GM23248 (cell line): ENCODE measurements at regions not wholly inside any gene's neighbourhood (a gene's known extent, or its start where the extent isn't known, plus 50 kb on each side); places are given as distances from the start of the nearest gene placed in this dataset.

Experiments used
- EZH2 ChIP-seq: fragments of 200-600 bp; sonication (generic); IDR thresholded peaks from 2 replicates; pipeline ENCODE4 v1.6.1; 2018; ENCODE audit warnings: antibody characterized with exemption, mild to moderate bottlenecking; ENCODE audit not compliant: insufficient read depth, poor library complexity, severe bottlenecking
- EZH2phosphoT487 ChIP-seq: fragments of 200-600 bp; sonication (generic); IDR thresholded peaks from 2 replicates; pipeline ENCODE4 v1.6.1; 2018; ENCODE audit warnings: antibody characterized with exemption, moderate library complexity, mild to moderate bottlenecking, low read depth; ENCODE audit not compliant: insufficient read depth

DNA sequence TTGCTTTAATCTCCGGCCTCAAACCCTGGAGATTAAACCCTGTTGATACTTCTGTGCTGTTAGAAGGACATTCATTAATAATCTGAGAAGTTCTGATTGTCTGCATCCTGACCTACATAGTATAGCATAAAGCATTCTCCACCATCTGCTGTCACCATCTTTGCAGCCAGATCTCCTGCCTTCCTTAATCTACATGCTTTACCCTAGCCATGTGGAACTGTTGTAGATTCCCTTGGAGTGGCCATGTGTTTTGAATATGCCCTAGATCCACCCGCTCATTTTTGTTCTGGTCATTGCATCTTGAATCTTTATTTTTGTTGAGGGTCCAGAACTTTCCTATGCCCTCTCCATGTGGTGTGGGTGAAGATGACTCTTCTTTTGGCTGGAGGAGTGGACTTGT lies 110.3 kb downstream of the OXSM start:
- TF ChIP-seq EZH2 (no peak), EZH2phosphoT487 (no peak)
